Uterus (tissue), 2 donors: ENCODE measurements at regions not wholly inside any gene's neighbourhood (a gene's known extent, or its start where the extent isn't known, plus 50 kb on each side); places are given as distances from the start of the nearest gene placed in this dataset.

Source experiments
- CTCF ChIP-seq, 4 experiments: fragments of 200-600 bp in 2 of 4; fragments of 450-650 bp in 2 of 4; sonication (generic) in 2 of 4; IDR thresholded peaks; one replicate each; pipeline ENCODE4 v1.5.1; 2016 to 2019; ENCODE audit warnings: antibody characterized with exemption in 4 of 4, mild to moderate bottlenecking in 2 of 4, moderate library complexity in 1 of 4
- POLR2A ChIP-seq, 2 donors: fragments of 450-650 bp; IDR thresholded peaks; one replicate each; pipeline ENCODE4 v1.6.1; 2016; ENCODE audit warnings: antibody characterized with exemption in 2 of 2, mild to moderate bottlenecking in 1 of 2, moderate library complexity in 1 of 2

GRCh38 chr5:8682381-8682780 is 813.4 kb downstream of the MTRR start:
- TF ChIP-seq CTCF (IDR thresholded peaks at IDR 0.05) (no peak), POLR2A (IDR thresholded peaks at IDR 0.05) (no peak)
